ENCODE measurements at regions not wholly inside any gene's neighbourhood (a gene's known extent, or its start where the extent isn't known, plus 50 kb on each side); places are given as distances from the start of the nearest gene placed in this dataset.
"Not testable (repeated sequence)": the region's sequence is repeated elsewhere in the genome, so short reads cannot be mapped to it uniquely, and the experiment has no call there.

- not testable (repeated sequence) for TF ChIP-seq POLR2A, EP300 (IDR thresholded peaks at IDR 0.05)
Measured at GRCh38 chr1:58051187-58051586, 495.3 kb downstream of the OMA1 start.
